Vagina (tissue), 2 donors: ENCODE measurements at regions not wholly inside any gene's neighbourhood (a gene's known extent, or its start where the extent isn't known, plus 50 kb on each side); places are given as distances from the start of the nearest gene placed in this dataset.

Experiments used
- DNase-seq, 2 donors: peaks; one replicate each; pipeline ENCODE4 v3.0.0-alpha.2; 2017; ENCODE audit errors: extremely low spot score in 2 of 2
- H3K27ac ChIP-seq: fragments of 200-600 bp; sonication (generic); one replicate; pipeline ENCODE4 v1.5.1; 2019
- H3K27me3 ChIP-seq: fragments of 200-600 bp; sonication (generic); one replicate; pipeline ENCODE4 v1.5.1; 2019
- H3K36me3 ChIP-seq, 2 donors: fragments of 200-600 bp; sonication (generic); one replicate each; pipeline ENCODE4 v1.5.1; 2017 to 2019
- H3K4me1 ChIP-seq: fragments of 200-600 bp; sonication (generic); one replicate; pipeline ENCODE4 v1.5.1; 2019
- H3K4me3 ChIP-seq, 2 donors: fragments of 200-600 bp; sonication (generic); 1 replicate in 1 of 2; 2 replicates in 1 of 2; pipeline ENCODE4 v1.5.1; 2016 to 2019
- H3K9me3 ChIP-seq: fragments of 200-600 bp; sonication (generic); one replicate; pipeline ENCODE4 v1.5.1; 2019
- CTCF ChIP-seq, 3 experiments: fragments of 450-650 bp in 2 of 3; fragments of 200-600 bp in 1 of 3; sonication (generic) in 1 of 3; IDR thresholded peaks; one replicate each; pipeline ENCODE4 v1.5.1; 2017 to 2019; ENCODE audit warnings: antibody characterized with exemption in 3 of 3, mild to moderate bottlenecking in 2 of 3, moderate library complexity in 2 of 3
- POLR2A ChIP-seq, 2 donors: fragments of 450-650 bp; IDR thresholded peaks; one replicate each; pipeline ENCODE4 v1.6.1; 2017; ENCODE audit warnings: antibody characterized with exemption in 2 of 2, mild to moderate bottlenecking in 2 of 2, moderate library complexity in 2 of 2
- POLR2AphosphoS5 ChIP-seq, 2 donors: sonication (generic); formaldehyde crosslinking; IDR thresholded peaks; one replicate each; pipeline ENCODE4 v1.9.0; 2017; ENCODE audit warnings: antibody characterized with exemption in 2 of 2, mild to moderate bottlenecking in 2 of 2, low read depth in 1 of 2; ENCODE audit not compliant: insufficient read depth in 1 of 2
- intact Hi-C: fragments of 100-400 bp; cut with DNase I; formaldehyde crosslinking; loops from one replicate; pipeline ENCODE4 v1.15.1; 2023

GRCh38 chr10:93165367-93165766 lies 91.7 kb downstream of the CYP26A1 start:
- TF ChIP-seq CTCF (IDR thresholded peaks at IDR 0.05) (no peak), POLR2AphosphoS5 (IDR thresholded peaks at IDR 0.05; ENCODE audit: insufficient read depth in 1 of 2, low read depth in 1 of 2) (no peak), POLR2A (IDR thresholded peaks at IDR 0.05) (no peak)
- no peaks in the 10 kb centered on the region for H3K4me1 ChIP-seq
- H3K9me3 ChIP-seq: peaks cover 3% of the 10 kb centered on the region
- H3K4me3 ChIP-seq: no peak overlapping the region
- H3K27me3 ChIP-seq: no peaks in the 10 kb centered on the region
- H3K36me3 ChIP-seq: no peaks in the 10 kb centered on the region
- no peak overlapping the region for H3K27ac ChIP-seq
- no peak for DNase-seq
- intact Hi-C loops: no loop called here

GRCh38 chr10:93166134-93166533 lies 92.4 kb downstream of the CYP26A1 start:
- no peak for TF ChIP-seq POLR2A (IDR thresholded peaks at IDR 0.05)
- TF ChIP-seq POLR2AphosphoS5 (IDR thresholded peaks at IDR 0.05; ENCODE audit: insufficient read depth in 1 of 2, low read depth in 1 of 2): no peak
- TF ChIP-seq CTCF (IDR thresholded peaks at IDR 0.05): no peak
- Histone ChIP-seq H3K4me1 (no peaks in the 10 kb centered on the region), H3K27me3 (no peaks in the 10 kb centered on the region), H3K9me3 (peaks cover 7% of the 10 kb centered on the region), H3K4me3 (no peak overlapping the region), H3K27ac (no peak overlapping the region), H3K36me3 (no peaks in the 10 kb centered on the region)
- DNase-seq: no peak
- intact Hi-C loops: no loop called here

GRCh38 chr10:93171837-93172236 lies 98.1 kb downstream of the CYP26A1 start:
- Histone ChIP-seq H3K27ac (no peak overlapping the region), H3K36me3 (no peaks in the 10 kb centered on the region), H3K9me3 (peaks cover 7% of the 10 kb centered on the region), H3K4me3 (no peak overlapping the region), H3K27me3 (no peaks in the 10 kb centered on the region), H3K4me1 (no peaks in the 10 kb centered on the region)
- TF ChIP-seq CTCF (IDR thresholded peaks at IDR 0.05) (no peak), POLR2AphosphoS5 (IDR thresholded peaks at IDR 0.05; ENCODE audit: insufficient read depth in 1 of 2, low read depth in 1 of 2) (no peak), POLR2A (IDR thresholded peaks at IDR 0.05) (no peak)
- intact Hi-C loops: no loop called here
- DNase-seq: no peak

GRCh38 chr10:93173967-93174845 lies 100.5 kb downstream of the CYP26A1 start:
- no peaks in the 10 kb centered on the region for H3K36me3 ChIP-seq
- no peak for DNase-seq
- intact Hi-C loops: no loop called here
- no peaks in the 10 kb centered on the region for H3K4me1 ChIP-seq
- H3K27me3 ChIP-seq: no peaks in the 10 kb centered on the region
- TF ChIP-seq POLR2AphosphoS5 (IDR thresholded peaks at IDR 0.05; ENCODE audit: insufficient read depth in 1 of 2, low read depth in 1 of 2) (no peak), POLR2A (IDR thresholded peaks at IDR 0.05) (no peak), CTCF (IDR thresholded peaks at IDR 0.05) (no peak)
- H3K9me3 ChIP-seq: peaks cover 7% of the 10 kb centered on the region
- no peak overlapping the region for H3K4me3 ChIP-seq
- no peak overlapping the region for H3K27ac ChIP-seq

- no peaks in the 10 kb centered on the region for H3K27me3 ChIP-seq
- H3K4me1 ChIP-seq: no peaks in the 10 kb centered on the region
- intact Hi-C loops: no loop called here
- H3K27ac ChIP-seq: no peak overlapping the region
- H3K9me3 ChIP-seq: peaks cover 3% of the 10 kb centered on the region
- no peak for DNase-seq
- TF ChIP-seq CTCF (IDR thresholded peaks at IDR 0.05): no peak
- no peak for TF ChIP-seq POLR2AphosphoS5 (IDR thresholded peaks at IDR 0.05; ENCODE audit: insufficient read depth in 1 of 2, low read depth in 1 of 2)
- TF ChIP-seq POLR2A (IDR thresholded peaks at IDR 0.05): no peak
- no peaks in the 10 kb centered on the region for H3K36me3 ChIP-seq
- no peak overlapping the region for H3K4me3 ChIP-seq
Observed at GRCh38 chr10:93175490-93175889, 101.8 kb downstream of the CYP26A1 start.
